ENCODE measurements at regions not wholly inside any gene's neighbourhood (a gene's known extent, or its start where the extent isn't known, plus 50 kb on each side); places are given as distances from the start of the nearest gene placed in this dataset.

DNA sequence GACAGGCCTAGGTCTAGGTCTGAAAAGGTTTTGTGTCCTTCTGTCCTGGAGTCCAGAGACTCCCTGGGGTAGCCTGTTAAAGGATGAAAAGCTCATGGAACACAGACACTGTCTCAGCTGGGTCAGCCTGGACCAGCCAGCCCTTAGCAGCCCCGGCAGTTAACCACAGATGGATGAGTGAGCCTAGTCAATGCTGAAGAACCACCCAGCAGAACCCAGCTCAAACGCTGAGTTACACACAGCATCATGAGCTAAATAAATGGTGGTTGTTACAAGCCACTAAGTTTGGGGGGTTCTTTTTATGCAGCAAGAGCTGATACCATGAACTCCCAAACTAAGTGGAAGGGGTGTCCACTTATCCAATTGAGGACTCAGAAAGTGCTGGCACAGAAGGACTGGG lies 472.8 kb upstream of the PROK2 start (continued):
- TF ChIP-seq, protein P1, sequence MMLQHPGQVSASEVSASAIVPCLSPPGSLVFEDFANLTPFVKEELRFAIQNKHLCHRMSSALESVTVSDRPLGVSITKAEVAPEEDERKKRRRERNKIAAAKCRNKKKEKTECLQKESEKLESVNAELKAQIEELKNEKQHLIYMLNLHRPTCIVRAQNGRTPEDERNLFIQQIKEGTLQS (IDR thresholded peaks at IDR 0.05; ENCODE audit: insufficient read depth, low read depth, low read length) = no peak
- no peak for TF ChIP-seq RNF2 (IDR thresholded peaks at IDR 0.05; ENCODE audit: borderline replicate concordance, low read depth, low read length, missing control alignments, poor library complexity, severe bottlenecking)
- TF ChIP-seq SIN3A (conservative IDR thresholded peaks at IDR 0.05 in 1 of 2, IDR thresholded peaks at IDR 0.05 in 1 of 2; ENCODE audit: low read depth in 1 of 2, low read length in 2 of 2) = no peak
- no peak for TF ChIP-seq SUZ12 (IDR thresholded peaks at IDR 0.05; ENCODE audit: low read length)
- TF ChIP-seq CREB1 (IDR thresholded peaks at IDR 0.05) = no peak
- TF ChIP-seq BCL11A (IDR thresholded peaks at IDR 0.05; ENCODE audit: low read depth in 2 of 2, low read length in 2 of 2) = no peak
- TF ChIP-seq TEAD4 (IDR thresholded peaks at IDR 0.05; ENCODE audit: low read depth, low read length) = no peak

Data from H1 (cell line).